RWPE2 (cell line): ENCODE measurements at regions not wholly inside any gene's neighbourhood (a gene's known extent, or its start where the extent isn't known, plus 50 kb on each side); places are given as distances from the start of the nearest gene placed in this dataset.
A peak's percentile ranks its signal among the peaks of the same experiment; 100 is the strongest.

Experiments used
- ATAC-seq: fragments of 200-7000 bp; cut with Tn5 transposase; 3 replicates; pipeline ENCODE4 v1.9.1; 2021; ENCODE audit warnings: low read depth
- DNase-seq: peaks from one replicate; pipeline ENCODE4 v3.0.0-alpha.2; 2020; ENCODE audit warnings: low spot score
- H3K27ac ChIP-seq: fragments of 450-650 bp; 2 replicates; pipeline ENCODE4 v1.5.1; 2017; ENCODE audit warnings: mild to moderate bottlenecking; ENCODE audit not compliant: poor library complexity, severe bottlenecking
- H3K27me3 ChIP-seq: fragments of 250-450 bp; sonication (Bioruptor Pico); 2 replicates; pipeline ENCODE4 v1.5.1; 2021; ENCODE audit warnings: mild to moderate bottlenecking, moderate library complexity; ENCODE audit not compliant: insufficient read depth, poor library complexity, severe bottlenecking
- H3K36me3 ChIP-seq: fragments of 250-450 bp; sonication (Bioruptor Pico); 2 replicates; pipeline ENCODE4 v1.5.1; 2020; ENCODE audit warnings: low read depth, mild to moderate bottlenecking, moderate library complexity
- H3K4me1 ChIP-seq: fragments of 250-450 bp; sonication (Bioruptor Pico); 2 replicates; pipeline ENCODE4 v1.5.1; 2021; ENCODE audit warnings: mild to moderate bottlenecking, moderate library complexity; ENCODE audit not compliant: insufficient read depth, poor library complexity, severe bottlenecking
- H3K4me3 ChIP-seq: fragments of 250-450 bp; sonication (Bioruptor Pico); 2 replicates; pipeline ENCODE4 v1.5.1; 2021; ENCODE audit warnings: mild to moderate bottlenecking, moderate library complexity; ENCODE audit not compliant: severe bottlenecking
- H3K9me3 ChIP-seq: fragments of 250-450 bp; sonication (Bioruptor Pico); 2 replicates; pipeline ENCODE4 v1.5.1; 2021; ENCODE audit warnings: mild to moderate bottlenecking, moderate library complexity; ENCODE audit not compliant: severe bottlenecking
- TF ChIP-seq, protein P1 (sequence below): fragments of 450-650 bp; IDR thresholded peaks from one replicate; pipeline ENCODE4 v1.5.1; 2017; ENCODE audit warnings: mild to moderate bottlenecking, moderate library complexity; ENCODE audit not compliant: poor library complexity, severe bottlenecking

DNA sequence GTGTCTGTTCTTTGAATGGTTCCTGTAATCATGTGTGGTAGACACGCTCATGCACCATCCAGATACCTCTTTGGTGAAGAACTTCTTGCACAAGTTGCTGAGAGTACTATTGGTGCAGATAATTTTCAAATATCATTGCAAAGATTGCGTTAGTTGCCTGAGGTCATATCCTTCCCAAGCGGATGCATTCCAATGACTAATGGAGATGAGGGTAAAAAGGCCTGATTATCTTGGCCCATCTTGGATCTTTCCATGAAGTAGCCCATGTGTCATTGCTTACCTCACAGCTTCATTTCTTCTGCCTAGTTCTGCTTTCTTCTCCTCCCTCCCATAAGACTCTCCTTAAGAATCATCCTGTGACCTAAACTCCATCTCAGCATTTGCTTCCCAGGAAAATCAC is 384.9 kb upstream of the CNKSR2 start:
- DNase-seq (no peak), ATAC-seq (no peak)
- H3K27ac ChIP-seq: no peak overlapping the region

DNA sequence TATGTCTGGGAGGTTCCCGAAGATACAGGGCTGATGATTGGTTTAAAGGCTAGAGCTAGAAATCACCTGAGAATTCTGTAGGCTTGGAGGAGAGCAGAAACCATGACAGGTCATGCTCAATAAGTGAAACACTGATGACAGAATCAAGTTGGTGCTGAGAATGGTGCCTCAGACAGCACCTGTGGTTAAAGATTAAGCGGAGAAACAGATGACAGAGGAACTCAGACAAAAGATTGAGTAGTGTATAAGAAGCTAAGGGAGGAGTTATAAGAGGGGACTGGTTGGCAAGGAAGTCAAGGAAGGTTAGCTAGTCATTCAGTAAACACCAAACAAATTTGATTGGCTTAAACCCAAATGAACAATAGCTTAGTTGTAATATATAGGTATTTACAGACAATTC is 385.4 kb upstream of the CNKSR2 start:
- Histone ChIP-seq H3K4me3 (no peak overlapping the region), H3K4me1 (no peaks in the 10 kb centered on the region), H3K9me3 (no peaks in the 10 kb centered on the region), H3K27ac (no peak overlapping the region), H3K27me3 (no peaks in the 10 kb centered on the region), H3K36me3 (no peaks in the 10 kb centered on the region)
- ATAC-seq (no peak), DNase-seq (no peak)
- TF ChIP-seq, protein P1, sequence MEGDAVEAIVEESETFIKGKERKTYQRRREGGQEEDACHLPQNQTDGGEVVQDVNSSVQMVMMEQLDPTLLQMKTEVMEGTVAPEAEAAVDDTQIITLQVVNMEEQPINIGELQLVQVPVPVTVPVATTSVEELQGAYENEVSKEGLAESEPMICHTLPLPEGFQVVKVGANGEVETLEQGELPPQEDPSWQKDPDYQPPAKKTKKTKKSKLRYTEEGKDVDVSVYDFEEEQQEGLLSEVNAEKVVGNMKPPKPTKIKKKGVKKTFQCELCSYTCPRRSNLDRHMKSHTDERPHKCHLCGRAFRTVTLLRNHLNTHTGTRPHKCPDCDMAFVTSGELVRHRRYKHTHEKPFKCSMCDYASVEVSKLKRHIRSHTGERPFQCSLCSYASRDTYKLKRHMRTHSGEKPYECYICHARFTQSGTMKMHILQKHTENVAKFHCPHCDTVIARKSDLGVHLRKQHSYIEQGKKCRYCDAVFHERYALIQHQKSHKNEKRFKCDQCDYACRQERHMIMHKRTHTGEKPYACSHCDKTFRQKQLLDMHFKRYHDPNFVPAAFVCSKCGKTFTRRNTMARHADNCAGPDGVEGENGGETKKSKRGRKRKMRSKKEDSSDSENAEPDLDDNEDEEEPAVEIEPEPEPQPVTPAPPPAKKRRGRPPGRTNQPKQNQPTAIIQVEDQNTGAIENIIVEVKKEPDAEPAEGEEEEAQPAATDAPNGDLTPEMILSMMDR: no peak

More for the DNA sequence above, 384.9 kb upstream of the CNKSR2 start:
- Histone ChIP-seq H3K4me1 (no peaks in the 10 kb centered on the region), H3K9me3 (no peaks in the 10 kb centered on the region), H3K27me3 (no peaks in the 10 kb centered on the region), H3K4me3 (no peak overlapping the region), H3K36me3 (no peaks in the 10 kb centered on the region)
- TF ChIP-seq, protein P1: no peak

- H3K36me3 ChIP-seq: no peaks in the 10 kb centered on the region
- TF ChIP-seq, protein P1: no peak
- no peaks in the 10 kb centered on the region for H3K9me3 ChIP-seq
- no peaks in the 10 kb centered on the region for H3K27me3 ChIP-seq
- H3K4me1 ChIP-seq: no peaks in the 10 kb centered on the region
- no peak overlapping the region for H3K4me3 ChIP-seq
- no peak for DNase-seq
- ATAC-seq: peak; percentile 61
- no peak overlapping the region for H3K27ac ChIP-seq
Measured at GRCh38 chrX:20988118-20988517, 386.1 kb upstream of the CNKSR2 start.

DNA sequence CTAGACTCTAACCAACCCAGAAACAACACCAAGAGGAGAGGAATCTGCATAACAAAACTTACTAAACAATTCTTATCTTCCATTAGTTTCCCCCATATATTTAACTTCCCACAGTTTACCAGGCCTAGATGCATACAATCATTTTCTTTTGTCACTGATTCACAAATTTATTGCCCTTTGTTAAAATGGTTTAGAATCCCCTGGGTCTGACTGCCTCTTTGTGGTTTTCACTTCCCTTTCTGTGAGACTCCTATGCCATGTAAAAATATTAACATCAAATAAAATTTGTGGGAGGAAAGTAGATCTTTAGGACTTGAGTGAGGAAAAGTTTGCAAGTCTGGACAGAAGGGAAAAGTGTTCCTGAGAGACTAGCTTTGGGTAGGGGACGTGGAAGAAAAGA is 393.8 kb upstream of the CNKSR2 start:
- no peak for ATAC-seq
- TF ChIP-seq, protein P1: no peak
- no peaks in the 10 kb centered on the region for H3K4me1 ChIP-seq

GRCh38 chrX:20974326-20974725 is 399.9 kb upstream of the CNKSR2 start:
- Histone ChIP-seq H3K9me3 (no peaks in the 10 kb centered on the region), H3K4me1 (peaks cover 5% of the 10 kb centered on the region), H3K36me3 (no peaks in the 10 kb centered on the region), H3K27ac (peak overlapping the region; percentile 19), H3K27me3 (no peaks in the 10 kb centered on the region), H3K4me3 (no peak overlapping the region)
- ATAC-seq (peak; percentile 86), DNase-seq (no peak)
- TF ChIP-seq, protein P1: no peak

More for the DNA sequence above, 393.8 kb upstream of the CNKSR2 start:
- H3K36me3 ChIP-seq: no peaks in the 10 kb centered on the region
- no peaks in the 10 kb centered on the region for H3K9me3 ChIP-seq
- no peak for DNase-seq
- H3K27ac ChIP-seq: no peak overlapping the region
- no peak overlapping the region for H3K4me3 ChIP-seq
- H3K27me3 ChIP-seq: no peaks in the 10 kb centered on the region
